GM12891 (cell line): ENCODE measurements at regions not wholly inside any gene's neighbourhood (a gene's known extent, or its start where the extent isn't known, plus 50 kb on each side); places are given as distances from the start of the nearest gene placed in this dataset.

Experiments
- POLR2A ChIP-seq: IDR thresholded peaks from 2 replicates; pipeline ENCODE4 v1.6.1; 2011; ENCODE audit warnings: low read depth, low read length, control low read depth
- POLR2AphosphoS5 ChIP-seq: IDR thresholded peaks from 2 replicates; pipeline ENCODE4 v1.6.1; 2011; ENCODE audit warnings: low read depth, low read length, control low read depth
- POU2F2 ChIP-seq: IDR thresholded peaks from 2 replicates; pipeline ENCODE4 v1.6.1; 2011; ENCODE audit warnings: low read depth, mild to moderate bottlenecking, control low read depth, low read length, moderate library complexity
- SPI1 ChIP-seq: IDR thresholded peaks from 2 replicates; pipeline ENCODE4 v1.6.1; 2011; ENCODE audit warnings: low read depth, low read length, control low read depth
- TAF1 ChIP-seq: IDR thresholded peaks from 2 replicates; pipeline ENCODE4 v1.6.1; 2011; ENCODE audit warnings: low read depth, low read length, control low read depth

DNA sequence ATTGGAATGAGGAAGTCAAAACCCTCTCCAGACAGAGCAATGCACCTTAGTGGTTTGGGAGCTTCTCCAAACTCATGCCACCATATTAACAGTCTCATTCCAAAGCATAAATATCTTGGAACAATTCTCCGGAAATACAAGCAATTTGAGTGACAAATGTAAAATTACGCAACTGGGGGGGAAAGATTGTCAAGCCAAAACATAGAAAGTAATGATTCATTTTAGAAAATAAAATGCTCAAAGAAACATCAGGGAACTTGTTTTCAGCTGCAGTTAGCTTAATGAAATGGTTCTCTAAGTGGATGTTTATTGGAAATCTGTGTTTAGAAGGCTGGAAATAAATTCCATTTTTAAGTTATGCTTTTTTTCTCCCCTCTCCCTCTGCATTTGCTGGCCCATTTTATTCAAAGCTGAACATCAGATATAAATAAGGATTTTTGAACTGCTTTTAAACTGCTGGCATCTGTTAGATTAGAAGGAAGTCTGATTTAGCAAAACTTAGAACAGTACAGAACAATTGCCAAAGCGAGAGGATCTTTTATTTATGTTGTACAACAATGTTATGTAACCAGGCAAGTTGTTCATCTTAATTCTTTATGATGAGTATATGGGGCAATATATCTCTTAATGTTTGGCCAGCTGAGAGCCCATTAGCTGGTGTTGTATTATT lies 551.9 kb downstream of the PRELID2 start:
- TF ChIP-seq POLR2A (no peak), POLR2AphosphoS5 (no peak), POU2F2 (no peak), TAF1 (no peak), SPI1 (no peak)
